ENCODE measurements at regions not wholly inside any gene's neighbourhood (a gene's known extent, or its start where the extent isn't known, plus 50 kb on each side); places are given as distances from the start of the nearest gene placed in this dataset.

- no peak for TF ChIP-seq REST (IDR thresholded peaks at IDR 0.05; ENCODE audit: insufficient replicate concordance, low read depth)
- no peak for TF ChIP-seq GABPA (IDR thresholded peaks at IDR 0.05; ENCODE audit: low read depth)
- no peak for TF ChIP-seq POLR2AphosphoS5 (IDR thresholded peaks at IDR 0.05; ENCODE audit: low read depth)
- no peak for TF ChIP-seq CTCF (IDR thresholded peaks at IDR 0.05; ENCODE audit: insufficient read depth, low read length)
- no peak for TF ChIP-seq SPI1 (IDR thresholded peaks at IDR 0.05; ENCODE audit: borderline replicate concordance, low read depth)
- H3K4me3 ChIP-seq (replicated peaks; ENCODE audit: insufficient read depth, low read length): no peak overlapping the region
- no peaks in the 10 kb centered on the region for H3K27me3 ChIP-seq (ENCODE audit: insufficient read depth, poor library complexity, severe bottlenecking)
- no peak overlapping the region for H3K27ac ChIP-seq (replicated peaks)
- no peak for DNase-seq (ENCODE audit: low read depth in 1 of 2, low spot score in 1 of 2)
These were observed 276.6 kb upstream of the MPDZ start for GRCh38 chr9:13555989-13556500.

- no peak for DNase-seq (ENCODE audit: low read depth in 1 of 2, low spot score in 1 of 2)
- Histone ChIP-seq H3K4me3 (replicated peaks; ENCODE audit: insufficient read depth, low read length) (no peak overlapping the region), H3K27ac (replicated peaks) (no peak overlapping the region), H3K27me3 (ENCODE audit: insufficient read depth, poor library complexity, severe bottlenecking) (no peaks in the 10 kb centered on the region)
- TF ChIP-seq REST (IDR thresholded peaks at IDR 0.05; ENCODE audit: insufficient replicate concordance, low read depth): no peak
- TF ChIP-seq SPI1 (IDR thresholded peaks at IDR 0.05; ENCODE audit: borderline replicate concordance, low read depth): no peak
- no peak for TF ChIP-seq GABPA (IDR thresholded peaks at IDR 0.05; ENCODE audit: low read depth)
- no peak for TF ChIP-seq POLR2AphosphoS5 (IDR thresholded peaks at IDR 0.05; ENCODE audit: low read depth)
- no peak for TF ChIP-seq CTCF (IDR thresholded peaks at IDR 0.05; ENCODE audit: insufficient read depth, low read length)
These were observed 276.0 kb upstream of the MPDZ start for GRCh38 chr9:13555516-13555915.

- Histone ChIP-seq H3K27ac (replicated peaks) (no peak overlapping the region), H3K4me3 (replicated peaks; ENCODE audit: insufficient read depth, low read length) (no peak overlapping the region), H3K27me3 (ENCODE audit: insufficient read depth, poor library complexity, severe bottlenecking) (no peaks in the 10 kb centered on the region)
- DNase-seq (ENCODE audit: low read depth in 1 of 2, low spot score in 1 of 2): no peak
- no peak for TF ChIP-seq GABPA (IDR thresholded peaks at IDR 0.05; ENCODE audit: low read depth)
- TF ChIP-seq SPI1 (IDR thresholded peaks at IDR 0.05; ENCODE audit: borderline replicate concordance, low read depth): no peak
- TF ChIP-seq POLR2AphosphoS5 (IDR thresholded peaks at IDR 0.05; ENCODE audit: low read depth): no peak
- TF ChIP-seq REST (IDR thresholded peaks at IDR 0.05; ENCODE audit: insufficient replicate concordance, low read depth): no peak
- TF ChIP-seq CTCF (IDR thresholded peaks at IDR 0.05; ENCODE audit: insufficient read depth, low read length): no peak
These were observed 275.1 kb upstream of the MPDZ start for GRCh38 chr9:13554626-13555025.
